ENCODE measurements at regions not wholly inside any gene's neighbourhood (a gene's known extent, or its start where the extent isn't known, plus 50 kb on each side); places are given as distances from the start of the nearest gene placed in this dataset.

- TF ChIP-seq EGR1 (IDR thresholded peaks at IDR 0.05; ENCODE audit: borderline replicate concordance, low read depth, low read length) = no peak
- TF ChIP-seq, protein P1, sequence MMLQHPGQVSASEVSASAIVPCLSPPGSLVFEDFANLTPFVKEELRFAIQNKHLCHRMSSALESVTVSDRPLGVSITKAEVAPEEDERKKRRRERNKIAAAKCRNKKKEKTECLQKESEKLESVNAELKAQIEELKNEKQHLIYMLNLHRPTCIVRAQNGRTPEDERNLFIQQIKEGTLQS (IDR thresholded peaks at IDR 0.05; ENCODE audit: insufficient read depth, low read depth, low read length) = no peak
Observed at GRCh38 chr3:124431331-124431994, 298.8 kb upstream of the UMPS start (continued).
